ENCODE measurements at regions not wholly inside any gene's neighbourhood (a gene's known extent, or its start where the extent isn't known, plus 50 kb on each side); places are given as distances from the start of the nearest gene placed in this dataset.

DNA sequence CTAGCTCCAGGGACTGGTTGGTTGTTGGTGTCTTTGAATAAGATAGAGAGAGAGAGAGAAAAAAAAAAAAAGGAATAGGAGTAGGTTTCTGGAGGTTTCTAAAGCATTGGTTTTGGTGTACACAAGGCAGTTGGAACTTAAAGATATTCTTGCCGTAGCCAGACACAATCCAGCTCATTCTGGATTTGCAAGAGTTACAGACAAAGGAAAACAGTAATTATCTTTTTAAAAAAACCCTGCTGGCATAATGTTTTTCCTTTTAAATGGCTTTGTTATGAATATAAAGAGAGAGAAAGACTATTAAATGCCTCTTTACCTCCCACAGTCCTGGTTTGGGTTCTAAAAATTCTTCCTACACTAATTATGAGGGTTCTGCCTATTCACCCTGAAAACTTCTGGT, 120.4 kb upstream of the RAG2 start:
- TF ChIP-seq, protein P1, sequence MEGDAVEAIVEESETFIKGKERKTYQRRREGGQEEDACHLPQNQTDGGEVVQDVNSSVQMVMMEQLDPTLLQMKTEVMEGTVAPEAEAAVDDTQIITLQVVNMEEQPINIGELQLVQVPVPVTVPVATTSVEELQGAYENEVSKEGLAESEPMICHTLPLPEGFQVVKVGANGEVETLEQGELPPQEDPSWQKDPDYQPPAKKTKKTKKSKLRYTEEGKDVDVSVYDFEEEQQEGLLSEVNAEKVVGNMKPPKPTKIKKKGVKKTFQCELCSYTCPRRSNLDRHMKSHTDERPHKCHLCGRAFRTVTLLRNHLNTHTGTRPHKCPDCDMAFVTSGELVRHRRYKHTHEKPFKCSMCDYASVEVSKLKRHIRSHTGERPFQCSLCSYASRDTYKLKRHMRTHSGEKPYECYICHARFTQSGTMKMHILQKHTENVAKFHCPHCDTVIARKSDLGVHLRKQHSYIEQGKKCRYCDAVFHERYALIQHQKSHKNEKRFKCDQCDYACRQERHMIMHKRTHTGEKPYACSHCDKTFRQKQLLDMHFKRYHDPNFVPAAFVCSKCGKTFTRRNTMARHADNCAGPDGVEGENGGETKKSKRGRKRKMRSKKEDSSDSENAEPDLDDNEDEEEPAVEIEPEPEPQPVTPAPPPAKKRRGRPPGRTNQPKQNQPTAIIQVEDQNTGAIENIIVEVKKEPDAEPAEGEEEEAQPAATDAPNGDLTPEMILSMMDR (IDR thresholded peaks at IDR 0.05) = no peak
- TF ChIP-seq POLR2A (IDR thresholded peaks at IDR 0.05) (no peak), EP300 (IDR thresholded peaks at IDR 0.05) (no peak), POLR2AphosphoS5 (IDR thresholded peaks at IDR 0.05) (no peak)

Measured in stomach (tissue), 4 donors.